Renal cortex interstitium (tissue), 11 donors: ENCODE measurements at regions not wholly inside any gene's neighbourhood (a gene's known extent, or its start where the extent isn't known, plus 50 kb on each side); places are given as distances from the start of the nearest gene placed in this dataset.

ENCODE experiments used
- DNase-seq, 11 donors: peaks; one replicate each; pipeline ENCODE4 v3.0.0-alpha.2; 2013; ENCODE audit warnings: low read depth in 9 of 11, low spot score in 4 of 11; ENCODE audit errors: extremely low read depth in 1 of 11

DNA sequence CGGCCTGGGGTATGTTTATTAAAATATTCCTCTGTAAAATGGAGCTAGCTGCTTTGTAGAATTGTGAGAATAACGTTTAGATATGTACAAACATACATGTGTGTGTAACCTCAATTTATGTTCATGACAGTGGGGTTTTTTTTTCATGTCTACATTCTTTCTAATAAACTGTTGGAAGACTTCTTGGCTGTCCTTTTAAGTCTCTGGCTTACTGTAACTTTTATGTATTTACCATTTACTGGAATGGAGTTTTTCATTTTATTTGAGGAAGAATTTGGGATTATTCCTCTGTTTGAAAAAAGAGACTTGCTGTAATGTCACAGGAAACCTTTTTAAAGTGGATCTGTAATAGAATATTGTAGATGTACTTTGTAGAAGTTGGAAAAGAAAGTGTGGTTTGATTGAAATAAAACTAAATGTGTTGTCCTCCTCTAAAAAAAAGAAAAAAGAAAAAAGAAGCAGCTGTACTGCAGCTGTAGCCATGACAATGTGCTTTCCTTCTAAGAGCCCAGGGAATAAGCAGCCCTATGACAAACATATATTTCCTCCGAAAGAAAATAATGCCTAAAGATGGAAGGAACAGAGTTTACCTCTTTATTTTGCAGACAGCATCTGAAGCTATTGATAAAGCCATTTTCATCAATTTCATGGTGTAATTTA lies 71.2 kb upstream of the FREM1 start:
- peak in 3 of 11 donors; percentile 17 to 25 (median 18) for DNase-seq

DNA sequence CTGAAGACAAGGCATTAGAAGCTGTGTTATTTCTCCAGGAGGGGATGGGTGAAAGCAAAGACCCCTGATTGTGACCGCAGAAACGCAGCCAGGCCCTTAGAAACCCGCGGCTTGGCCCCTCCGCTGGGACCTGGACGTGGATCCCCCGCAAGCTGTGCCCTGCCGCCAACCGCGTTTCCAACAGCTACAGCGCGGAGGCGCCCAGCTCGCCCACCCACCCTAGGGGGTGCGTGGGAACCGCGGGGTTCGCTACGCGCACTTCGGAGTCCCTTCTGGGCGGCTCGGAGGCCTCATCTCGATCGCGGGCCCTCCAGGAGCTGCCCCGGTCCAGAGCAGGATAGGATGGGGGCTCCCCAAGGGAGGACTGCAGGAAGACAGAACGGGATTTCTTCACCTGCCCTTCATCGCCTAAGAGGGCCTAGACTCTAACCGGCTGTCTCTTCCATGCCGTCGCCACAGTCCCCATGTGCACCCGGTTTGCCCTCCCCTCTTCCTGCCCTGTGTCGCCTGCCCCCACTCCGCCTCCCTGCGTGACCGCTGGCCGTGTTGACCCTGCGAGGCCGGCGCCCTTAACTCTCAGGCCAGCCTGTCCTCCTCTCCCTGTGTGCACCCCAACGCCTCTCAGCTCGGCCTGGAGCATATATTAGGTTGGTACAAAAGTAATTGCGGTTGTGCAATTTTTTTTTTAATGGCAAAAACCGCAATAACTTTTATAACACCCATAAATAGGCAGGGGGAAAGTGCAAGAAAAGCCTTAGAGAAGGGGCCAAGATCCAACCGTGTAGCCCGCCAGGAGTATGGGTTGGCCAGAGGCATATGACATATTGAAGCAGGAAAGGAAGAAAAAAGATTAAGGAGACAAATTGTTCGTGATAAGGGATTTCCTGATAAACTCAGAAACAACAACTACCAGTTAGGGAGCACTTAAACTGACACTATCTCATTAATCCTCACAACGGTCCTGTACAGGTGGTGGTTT lies 68.1 kb upstream of the FREM1 start:
- no peak for DNase-seq

DNA sequence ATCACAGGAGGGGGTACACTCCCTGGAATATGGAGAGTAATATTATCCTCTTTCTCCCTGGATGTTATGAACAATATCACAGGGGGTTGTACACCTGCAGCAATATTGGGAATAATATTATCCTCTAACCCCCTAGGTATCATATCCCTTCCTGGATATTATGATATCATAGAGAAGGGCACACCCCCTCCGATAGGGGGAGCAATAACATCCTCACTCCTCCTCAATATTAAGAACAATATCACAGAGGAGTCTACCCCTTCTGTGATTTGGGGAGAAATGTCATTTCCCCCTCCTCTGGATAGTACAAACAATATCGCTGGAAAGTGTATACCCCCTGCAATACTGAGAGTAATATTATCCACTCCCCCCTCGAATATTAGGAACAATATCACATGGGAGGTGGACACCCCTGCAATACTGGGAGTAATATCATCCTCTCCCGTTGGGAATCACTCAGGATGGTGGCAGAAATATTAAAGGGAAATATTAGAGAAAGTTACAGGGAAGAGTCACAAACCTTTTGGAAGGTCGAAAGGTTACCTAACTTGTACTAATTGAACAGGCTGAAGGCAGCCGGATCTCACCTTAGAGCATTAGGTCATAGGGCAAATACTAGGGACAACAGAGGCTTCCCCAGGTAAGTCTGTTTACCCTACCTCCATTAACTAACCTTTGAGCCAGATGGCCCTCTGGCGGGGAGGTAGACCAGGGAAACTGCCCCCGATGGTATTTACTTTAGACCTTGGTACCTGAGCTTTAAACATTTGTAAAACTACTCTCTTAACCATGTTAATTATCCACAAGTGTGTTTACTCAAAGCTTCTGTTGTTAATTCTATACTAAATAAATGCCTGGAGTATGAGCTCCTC lies 57.5 kb upstream of the FREM1 start:
- no peak for DNase-seq

DNA sequence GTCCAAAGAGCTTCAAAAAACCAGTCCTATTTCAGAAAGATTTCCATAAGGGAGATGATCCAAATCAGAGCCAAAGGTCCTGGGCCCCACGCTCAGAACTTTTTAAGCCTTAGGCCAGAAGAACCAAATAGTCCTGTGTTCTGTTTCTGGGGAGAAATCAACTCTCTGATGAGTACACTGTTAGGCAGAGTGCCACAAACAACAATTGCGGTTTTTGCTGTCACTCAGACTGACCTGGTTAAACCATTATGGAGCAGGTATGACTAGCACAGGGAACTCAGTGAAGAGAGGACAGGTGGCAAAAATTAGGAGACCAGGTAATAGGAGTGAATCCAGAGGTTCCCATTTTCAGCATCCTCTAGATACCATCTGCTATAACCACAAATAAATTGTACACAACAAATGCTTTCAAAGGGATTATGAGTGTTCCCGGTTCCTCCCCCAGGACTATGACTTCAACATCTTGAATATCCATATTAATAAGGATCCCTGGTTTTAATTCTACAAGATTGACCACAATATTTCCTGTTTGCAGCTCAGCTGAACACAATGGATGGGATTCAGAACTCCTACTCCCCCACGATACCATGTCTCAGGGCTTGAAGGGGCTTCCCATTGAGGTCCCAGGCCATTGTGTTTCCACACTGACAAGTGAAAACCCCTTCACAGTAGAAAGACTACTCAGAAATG lies 52.1 kb upstream of the FREM1 start:
- no peak for DNase-seq

DNA sequence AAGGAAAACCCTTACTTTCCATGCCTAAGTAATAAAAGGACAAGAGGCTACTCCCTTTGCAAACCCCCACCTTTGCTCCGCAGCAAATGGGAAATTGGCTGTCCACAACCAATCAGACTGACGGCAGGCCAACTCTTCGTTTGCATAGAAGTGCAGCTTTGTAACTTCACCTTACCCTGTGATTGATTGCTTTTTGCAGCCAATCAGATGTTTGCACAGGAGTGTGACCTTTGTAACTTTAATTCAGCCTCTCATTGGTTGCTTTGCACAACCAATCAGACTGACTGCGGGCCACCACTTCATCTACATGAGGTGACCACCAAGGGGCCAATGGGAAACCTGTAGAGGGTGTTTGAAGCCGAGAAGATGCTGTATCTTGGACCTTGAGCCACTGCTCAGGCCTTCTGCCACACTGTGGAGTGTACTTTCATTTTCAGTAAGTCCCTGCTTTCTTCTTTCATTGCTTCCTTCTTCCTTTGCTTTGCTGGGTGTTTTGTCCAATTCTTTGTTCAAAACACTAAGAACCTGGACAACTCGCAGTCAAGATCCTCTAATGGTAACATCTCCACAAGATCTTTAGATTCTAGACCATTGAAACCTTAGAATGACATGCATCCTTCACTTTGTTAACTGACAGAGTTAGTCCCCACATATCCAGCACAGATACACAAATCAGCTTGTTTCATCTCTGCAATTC lies 51.3 kb upstream of the FREM1 start:
- no peak for DNase-seq

DNA sequence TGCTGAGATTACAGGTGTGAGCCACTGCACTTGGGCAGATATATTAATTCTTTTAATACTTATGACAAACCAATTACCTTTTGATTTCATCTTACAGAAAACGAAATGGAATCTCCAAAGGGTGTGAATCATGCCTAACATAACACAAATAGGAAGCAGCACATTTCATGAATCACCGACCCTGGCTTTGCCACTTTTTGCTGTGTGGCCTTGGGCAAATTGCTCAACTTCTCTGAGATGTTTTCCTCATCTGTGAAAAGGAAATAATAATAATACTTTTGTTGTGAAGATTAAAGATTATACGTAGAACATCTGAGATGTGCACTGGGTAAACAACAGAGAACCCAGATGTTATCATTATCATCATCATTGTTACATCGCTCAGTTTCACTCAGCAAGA lies 50.7 kb upstream of the FREM1 start:
- no peak for DNase-seq
